ENCODE measurements at regions not wholly inside any gene's neighbourhood (a gene's known extent, or its start where the extent isn't known, plus 50 kb on each side); places are given as distances from the start of the nearest gene placed in this dataset.

- no peak for DNase-seq
These were observed 683.5 kb upstream of the SALL3 start for GRCh38 chr18:78296166-78296565.

GRCh38 chr18:78297048-78297447, 682.6 kb upstream of the SALL3 start:
- DNase-seq = no peak

- no peak for DNase-seq
These were observed 676.0 kb upstream of the SALL3 start for GRCh38 chr18:78303519-78304191.

GRCh38 chr18:78304192-78305164, 675.1 kb upstream of the SALL3 start:
- no peak for DNase-seq

GRCh38 chr18:78305789-78306188, 673.8 kb upstream of the SALL3 start:
- no peak for DNase-seq

- DNase-seq = no peak
These were observed 670.3 kb upstream of the SALL3 start for GRCh38 chr18:78309307-78309706.

GRCh38 chr18:78309924-78310323, 669.7 kb upstream of the SALL3 start:
- DNase-seq = no peak

- DNase-seq = no peak
These were observed 660.4 kb upstream of the SALL3 start for GRCh38 chr18:78319264-78319663.

- no peak for DNase-seq
These were observed 659.7 kb upstream of the SALL3 start for GRCh38 chr18:78319961-78320360.

- no peak for DNase-seq
These were observed 658.2 kb upstream of the SALL3 start for GRCh38 chr18:78321402-78321801.

- no peak for DNase-seq
These were observed 656.0 kb upstream of the SALL3 start for GRCh38 chr18:78323453-78324197.

- DNase-seq = no peak
These were observed 652.0 kb upstream of the SALL3 start for GRCh38 chr18:78327643-78328042.

GRCh38 chr18:78330766-78331165, 648.9 kb upstream of the SALL3 start:
- no peak for DNase-seq

- DNase-seq = no peak
These were observed 626.7 kb upstream of the SALL3 start for GRCh38 chr18:78352910-78353309.

GRCh38 chr18:78362198-78362597, 617.4 kb upstream of the SALL3 start:
- no peak for DNase-seq

GRCh38 chr18:78363556-78364387, 615.8 kb upstream of the SALL3 start:
- DNase-seq = no peak

- DNase-seq = no peak
These were observed 615.1 kb upstream of the SALL3 start for GRCh38 chr18:78364388-78364960.

GRCh38 chr18:78367996-78368395, 611.6 kb upstream of the SALL3 start:
- no peak for DNase-seq

- DNase-seq = no peak
These were observed 610.9 kb upstream of the SALL3 start for GRCh38 chr18:78368726-78369125.

GRCh38 chr18:78376046-78376445, 603.6 kb upstream of the SALL3 start:
- DNase-seq = no peak

GRCh38 chr18:78378403-78378802, 601.2 kb upstream of the SALL3 start:
- DNase-seq = no peak

GRCh38 chr18:78378983-78379382, 600.6 kb upstream of the SALL3 start:
- DNase-seq = no peak

Data from occipital lobe (tissue), 1 donor.